GM12878 (cell line): ENCODE measurements at regions not wholly inside any gene's neighbourhood (a gene's known extent, or its start where the extent isn't known, plus 50 kb on each side); places are given as distances from the start of the nearest gene placed in this dataset.

Source experiments
- EZH2 ChIP-seq: IDR thresholded peaks from 2 replicates; pipeline ENCODE4 v1.6.1; 2012; ENCODE audit warnings: low read depth, mild to moderate bottlenecking, control low read depth, inconsistent platforms, low read length, borderline replicate concordance; ENCODE audit not compliant: control insufficient read depth
- MAX ChIP-seq: IDR thresholded peaks from 2 replicates; pipeline ENCODE4 v1.6.1; 2012; ENCODE audit warnings: low read depth, low read length, improper control_type of control experiment
- POLR2AphosphoS5 ChIP-seq: IDR thresholded peaks from 2 replicates; pipeline ENCODE4 v1.6.1; 2011; ENCODE audit warnings: mild to moderate bottlenecking, low read length, inconsistent platforms

GRCh38 chr2:15881676-15882075 is 58.7 kb upstream of the MYCN start:
- no peak for TF ChIP-seq POLR2AphosphoS5
- no peak for TF ChIP-seq MAX
- no peak for TF ChIP-seq EZH2
